Peyer's patch (tissue), 4 donors: ENCODE measurements at regions not wholly inside any gene's neighbourhood (a gene's known extent, or its start where the extent isn't known, plus 50 kb on each side); places are given as distances from the start of the nearest gene placed in this dataset.

Source experiments
- CTCF ChIP-seq, 6 experiments: fragments of 450-650 bp in 4 of 6; fragments of 200-600 bp in 2 of 6; sonication (generic) in 1 of 6; IDR thresholded peaks; one replicate each; pipeline ENCODE4 v1.5.1; 2017 to 2019; ENCODE audit warnings: antibody characterized with exemption in 6 of 6, mild to moderate bottlenecking in 3 of 6, moderate library complexity in 1 of 6
- POLR2A ChIP-seq, 2 donors: fragments of 450-650 bp; IDR thresholded peaks; one replicate each; pipeline ENCODE4 v1.5.1; 2017; ENCODE audit warnings: antibody characterized with exemption in 2 of 2, mild to moderate bottlenecking in 2 of 2, moderate library complexity in 2 of 2

DNA sequence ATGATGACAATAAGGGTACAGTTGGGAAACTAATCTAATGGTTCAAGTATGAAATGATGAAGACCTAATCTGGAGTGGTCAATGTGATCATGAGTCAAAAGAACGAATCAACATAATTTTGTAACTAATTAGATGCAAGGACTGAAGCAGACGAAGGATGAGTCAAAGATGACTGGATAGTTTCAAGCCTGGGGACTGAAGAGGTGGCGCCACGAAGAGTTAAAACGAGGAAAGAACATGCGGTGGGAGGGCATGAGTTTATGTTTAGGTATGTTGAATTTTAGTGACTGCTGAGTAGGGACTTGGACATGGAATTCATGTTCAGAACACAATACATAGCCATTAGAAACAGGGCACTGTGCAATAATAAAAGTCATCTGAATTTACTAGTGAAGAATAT is 221.5 kb upstream of the FAM241A start:
- TF ChIP-seq CTCF (IDR thresholded peaks at IDR 0.05) (no peak), POLR2A (IDR thresholded peaks at IDR 0.05) (no peak)
